ENCODE measurements at regions not wholly inside any gene's neighbourhood (a gene's known extent, or its start where the extent isn't known, plus 50 kb on each side); places are given as distances from the start of the nearest gene placed in this dataset.

DNA sequence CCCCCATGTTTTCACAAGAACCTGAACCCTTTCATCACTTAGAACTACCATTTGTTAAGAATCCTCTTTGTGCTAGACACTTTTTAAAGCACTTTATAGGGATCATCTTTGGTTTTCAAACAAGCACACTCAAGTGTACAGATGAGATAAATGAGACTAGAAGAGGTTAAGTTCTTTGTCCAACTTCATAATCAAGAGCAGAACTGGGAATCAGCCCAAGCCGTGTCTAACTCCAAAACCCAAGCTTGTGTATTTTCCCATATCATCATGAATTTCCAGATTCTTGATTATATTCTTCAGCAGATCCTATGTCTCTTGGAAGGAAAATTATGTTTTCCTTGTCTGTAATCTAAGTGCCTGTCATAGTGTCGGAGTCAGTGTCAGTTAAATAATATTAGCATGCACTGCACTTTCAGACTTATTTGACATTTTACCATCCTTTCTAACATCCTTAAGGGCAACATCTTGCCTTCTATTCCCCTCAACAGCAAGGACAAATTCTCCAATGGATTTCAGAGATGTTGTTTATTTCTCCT is 123.0 kb upstream of the SETBP1 start:
- TF ChIP-seq, protein P1, sequence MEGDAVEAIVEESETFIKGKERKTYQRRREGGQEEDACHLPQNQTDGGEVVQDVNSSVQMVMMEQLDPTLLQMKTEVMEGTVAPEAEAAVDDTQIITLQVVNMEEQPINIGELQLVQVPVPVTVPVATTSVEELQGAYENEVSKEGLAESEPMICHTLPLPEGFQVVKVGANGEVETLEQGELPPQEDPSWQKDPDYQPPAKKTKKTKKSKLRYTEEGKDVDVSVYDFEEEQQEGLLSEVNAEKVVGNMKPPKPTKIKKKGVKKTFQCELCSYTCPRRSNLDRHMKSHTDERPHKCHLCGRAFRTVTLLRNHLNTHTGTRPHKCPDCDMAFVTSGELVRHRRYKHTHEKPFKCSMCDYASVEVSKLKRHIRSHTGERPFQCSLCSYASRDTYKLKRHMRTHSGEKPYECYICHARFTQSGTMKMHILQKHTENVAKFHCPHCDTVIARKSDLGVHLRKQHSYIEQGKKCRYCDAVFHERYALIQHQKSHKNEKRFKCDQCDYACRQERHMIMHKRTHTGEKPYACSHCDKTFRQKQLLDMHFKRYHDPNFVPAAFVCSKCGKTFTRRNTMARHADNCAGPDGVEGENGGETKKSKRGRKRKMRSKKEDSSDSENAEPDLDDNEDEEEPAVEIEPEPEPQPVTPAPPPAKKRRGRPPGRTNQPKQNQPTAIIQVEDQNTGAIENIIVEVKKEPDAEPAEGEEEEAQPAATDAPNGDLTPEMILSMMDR (IDR thresholded peaks at IDR 0.05): no peak
- no peak for ATAC-seq (ENCODE audit: low FRiP score)
- DNase-seq (ENCODE audit: low spot score): no peak

DNA sequence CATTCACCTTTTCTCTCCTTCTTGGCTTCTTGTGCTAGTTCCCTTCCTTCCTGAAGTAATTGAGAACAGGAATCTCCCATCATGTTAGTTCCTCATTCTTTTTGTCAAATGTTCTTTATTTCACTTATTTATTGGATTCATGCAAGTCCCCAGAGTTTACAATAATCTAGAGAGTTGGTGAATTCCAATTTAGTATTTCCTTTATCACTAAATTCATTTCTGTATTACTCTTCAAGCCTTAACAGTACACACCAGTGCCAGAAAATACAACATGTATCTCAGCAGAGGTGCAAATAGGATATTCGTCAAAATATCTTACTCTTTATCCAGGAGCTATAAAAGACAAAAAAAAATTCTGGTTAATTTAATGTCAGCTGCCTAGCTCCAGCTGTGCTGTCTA is 121.9 kb upstream of the SETBP1 start:
- TF ChIP-seq, protein P1 (IDR thresholded peaks at IDR 0.05): no peak
- ATAC-seq (ENCODE audit: low FRiP score): no peak
- no peak for DNase-seq (ENCODE audit: low spot score)

DNA sequence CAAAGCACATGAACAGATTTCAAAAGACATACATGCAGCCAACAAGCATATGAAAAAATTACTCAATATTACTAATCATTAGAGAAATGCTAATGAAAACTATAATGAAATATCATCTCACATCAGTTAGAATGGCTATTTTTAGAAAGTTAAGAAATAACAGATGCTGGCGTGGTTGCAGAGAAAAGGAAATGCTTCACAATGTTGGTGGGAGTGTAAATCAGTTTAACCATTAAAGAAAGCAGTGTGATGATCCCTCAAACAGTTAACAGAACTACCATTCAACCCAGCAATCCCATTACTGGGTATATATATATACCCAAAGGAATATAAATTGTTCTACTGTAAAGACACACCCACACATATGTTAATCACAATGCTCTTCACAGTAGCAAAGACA is 117.7 kb upstream of the SETBP1 start:
- TF ChIP-seq, protein P1 (IDR thresholded peaks at IDR 0.05): no peak
- DNase-seq (ENCODE audit: low spot score) (no peak), ATAC-seq (ENCODE audit: low FRiP score) (no peak)

DNA sequence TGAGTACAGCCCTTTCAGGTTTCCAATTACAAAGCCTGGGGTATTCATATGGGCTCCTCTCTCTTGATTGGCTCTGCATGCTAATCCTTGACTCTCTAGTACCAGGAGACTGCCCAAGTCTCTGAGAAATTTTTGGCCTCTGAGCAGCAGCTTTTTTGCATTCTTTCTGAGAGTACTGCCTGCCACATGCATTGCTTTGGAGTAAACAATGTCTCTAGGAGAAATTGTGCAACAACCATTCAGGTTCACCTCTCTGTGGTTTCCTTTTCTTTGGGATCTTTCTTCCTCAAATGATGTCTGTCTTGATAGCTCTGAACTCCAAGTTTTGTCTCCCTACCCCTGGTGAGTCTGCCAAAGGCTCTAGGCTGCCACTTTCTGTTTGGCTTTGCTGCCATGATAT is 115.8 kb upstream of the SETBP1 start:
- TF ChIP-seq, protein P1 (IDR thresholded peaks at IDR 0.05): no peak
- ATAC-seq (ENCODE audit: low FRiP score): no peak
- DNase-seq (ENCODE audit: low spot score): no peak

DNA sequence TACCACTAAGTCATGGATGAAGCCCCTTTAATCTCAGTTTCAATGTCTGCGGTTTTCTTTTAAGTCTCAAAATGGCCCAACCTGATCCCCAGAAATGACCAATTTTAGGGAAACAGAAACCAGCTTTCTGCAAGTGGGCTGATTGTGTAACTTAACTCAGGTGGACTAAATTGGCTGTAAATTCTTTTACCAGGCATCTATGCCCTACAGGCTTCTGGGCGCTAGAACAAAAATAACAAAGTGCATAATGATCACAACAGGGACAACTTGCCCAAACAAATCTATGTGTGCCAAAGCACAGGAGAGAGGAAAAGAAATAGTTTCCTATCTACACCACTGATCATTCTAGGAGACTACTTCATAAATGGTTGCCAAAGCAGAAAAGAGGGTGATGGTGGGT is 112.3 kb upstream of the SETBP1 start:
- ATAC-seq (ENCODE audit: low FRiP score) (no peak), DNase-seq (ENCODE audit: low spot score) (no peak)

DNA sequence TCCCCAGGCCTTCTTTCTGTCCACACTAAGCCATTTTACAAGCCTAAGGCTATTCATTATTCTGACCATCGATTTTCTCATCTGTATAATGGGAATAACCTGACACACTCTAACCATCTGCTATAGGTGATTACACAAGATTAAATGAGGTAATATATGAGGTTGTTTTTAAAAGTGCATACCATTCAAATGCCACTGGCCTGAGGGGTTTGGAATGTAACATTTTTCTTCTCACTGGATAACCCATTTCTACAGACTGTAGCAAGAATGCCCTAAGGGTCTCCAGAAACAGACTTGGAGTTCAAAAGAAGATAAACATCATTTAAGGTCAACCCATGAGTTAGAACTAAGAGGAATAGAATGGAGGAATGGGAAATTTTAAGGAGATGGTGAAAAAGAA is 111.7 kb upstream of the SETBP1 start:
- TF ChIP-seq, protein P1 (IDR thresholded peaks at IDR 0.05): no peak
- ATAC-seq (ENCODE audit: low FRiP score) (no peak), DNase-seq (ENCODE audit: low spot score) (no peak)

More for the DNA sequence above, 112.3 kb upstream of the SETBP1 start:
- TF ChIP-seq, protein P1 (IDR thresholded peaks at IDR 0.05): no peak

DNA sequence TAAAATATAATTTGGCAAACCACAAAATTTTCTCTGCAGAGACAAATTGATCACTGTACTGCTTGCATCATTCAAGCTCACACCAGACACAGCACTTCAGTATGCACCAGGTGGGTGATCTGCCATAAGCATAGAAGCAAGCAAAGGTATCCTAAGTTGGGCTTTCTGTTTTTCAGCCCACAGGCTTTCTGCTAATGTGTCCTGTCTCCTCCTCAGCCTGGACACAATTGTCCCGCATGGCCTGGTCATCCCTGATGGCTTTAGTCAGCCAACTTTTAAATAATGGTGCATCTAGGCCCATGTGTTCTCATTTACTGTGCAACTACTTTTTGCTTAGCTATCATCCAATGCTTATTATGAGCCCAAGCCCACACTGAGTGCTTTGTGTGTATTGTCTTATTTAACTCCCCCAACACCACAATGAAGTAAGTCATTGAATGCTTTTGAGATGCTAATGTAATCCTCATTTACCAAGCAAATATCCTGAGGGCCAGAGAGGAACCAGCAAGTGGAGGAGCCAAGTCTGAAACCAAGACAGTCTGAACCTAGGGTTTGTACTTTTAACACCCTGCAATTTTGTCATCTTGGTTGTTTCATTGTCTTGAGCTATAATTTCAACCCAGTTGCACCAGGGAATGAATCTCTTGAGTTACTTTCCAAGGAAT is 111.2 kb upstream of the SETBP1 start:
- ATAC-seq (ENCODE audit: low FRiP score): no peak
- TF ChIP-seq, protein P1 (IDR thresholded peaks at IDR 0.05): no peak

More for the DNA sequence above, 111.2 kb upstream of the SETBP1 start:
- no peak for DNase-seq (ENCODE audit: low spot score)

Measured in omental fat pad (tissue), 3 donors.